Liver (tissue), 8 donors: ENCODE measurements at regions not wholly inside any gene's neighbourhood (a gene's known extent, or its start where the extent isn't known, plus 50 kb on each side); places are given as distances from the start of the nearest gene placed in this dataset.
A peak's percentile ranks its signal among the peaks of the same experiment; 100 is the strongest.

Experiments
- DNase-seq: peaks from one replicate; pipeline ENCODE4 v3.0.0-alpha.2; 2017; ENCODE audit warnings: low spot score
- H3K27ac ChIP-seq, 2 donors: one replicate each; pipeline ENCODE4 v1.7.0; 2013; ENCODE audit warnings: inconsistent platforms in 2 of 2, low read length in 2 of 2, control low read depth in 1 of 2, low read depth in 1 of 2, mild to moderate bottlenecking in 1 of 2
- H3K27me3 ChIP-seq, 4 donors: one replicate each; pipeline versions ENCODE4 v1.6.1 to v1.7.0; 2013; ENCODE audit warnings: low read length in 3 of 4, inconsistent platforms in 1 of 4, mild to moderate bottlenecking in 1 of 4, moderate library complexity in 1 of 4; ENCODE audit not compliant: control insufficient read depth in 4 of 4, insufficient read depth in 4 of 4
- H3K36me3 ChIP-seq, 4 donors: one replicate each; pipeline versions ENCODE4 v1.6.1 to v1.7.0; 2013; ENCODE audit warnings: low read length in 3 of 4, mild to moderate bottlenecking in 3 of 4, low read depth in 1 of 4, moderate library complexity in 1 of 4; ENCODE audit not compliant: control insufficient read depth in 4 of 4, insufficient read depth in 3 of 4
- H3K4me1 ChIP-seq, 4 donors: one replicate each; pipeline versions ENCODE4 v1.6.1 to v1.7.0; 2013; ENCODE audit warnings: low read length in 3 of 4, mild to moderate bottlenecking in 3 of 4, moderate library complexity in 1 of 4; ENCODE audit not compliant: control insufficient read depth in 4 of 4, insufficient read depth in 4 of 4
- H3K4me3 ChIP-seq, 3 donors: one replicate each; pipeline versions ENCODE4 v1.6.1 to v1.7.0; 2013; ENCODE audit warnings: low read length in 3 of 3, control low read depth in 1 of 3, low read depth in 1 of 3, mild to moderate bottlenecking in 1 of 3
- H3K9ac ChIP-seq, 2 donors: one replicate each; pipeline ENCODE4 v1.7.0; 2013; ENCODE audit warnings: low read length in 2 of 2, mild to moderate bottlenecking in 2 of 2, moderate library complexity in 2 of 2, control low read depth in 1 of 2, low read depth in 1 of 2
- H3K9me3 ChIP-seq, 4 donors: one replicate each; pipeline versions ENCODE4 v1.6.1 to v1.7.0; 2013; ENCODE audit warnings: low read length in 3 of 4; ENCODE audit not compliant: control insufficient read depth in 4 of 4
- EGR1 ChIP-seq, 2 donors: IDR thresholded peaks; 2 replicates each; pipeline ENCODE4 v1.6.1; 2016 to 2018; ENCODE audit warnings: antibody characterized with exemption in 2 of 2, low read depth in 2 of 2
- GABPA ChIP-seq, 2 donors: IDR thresholded peaks in 1 of 2; conservative IDR thresholded peaks in 1 of 2; 2 replicates each; pipeline ENCODE4 v1.6.1; 2016; ENCODE audit warnings: antibody characterized with exemption in 2 of 2, mild to moderate bottlenecking in 1 of 2, moderate library complexity in 1 of 2
- HNF4A ChIP-seq, 2 donors: conservative IDR thresholded peaks; 2 replicates each; pipeline ENCODE4 v1.6.1; 2016; ENCODE audit warnings: antibody characterized with exemption in 2 of 2, mild to moderate bottlenecking in 2 of 2
- HNF4G ChIP-seq: IDR thresholded peaks from 2 replicates; pipeline ENCODE4 v1.6.1; 2016; ENCODE audit warnings: antibody characterized with exemption
- JUND ChIP-seq, 2 donors: IDR thresholded peaks; 2 replicates each; pipeline ENCODE4 v1.6.1; 2016; ENCODE audit warnings: antibody characterized with exemption in 2 of 2
- NR2F2 ChIP-seq: IDR thresholded peaks from 2 replicates; pipeline ENCODE4 v1.6.1; 2016; ENCODE audit warnings: antibody characterized with exemption
- RAD21 ChIP-seq, 2 donors: IDR thresholded peaks; 2 replicates each; pipeline ENCODE4 v1.6.1; 2016; ENCODE audit warnings: antibody characterized with exemption in 2 of 2, mild to moderate bottlenecking in 2 of 2
- RXRA ChIP-seq, 2 donors: IDR thresholded peaks; 2 replicates each; pipeline ENCODE4 v1.6.1; 2017 to 2018; ENCODE audit warnings: antibody characterized with exemption in 2 of 2, mild to moderate bottlenecking in 1 of 2
- TAF1 ChIP-seq: conservative IDR thresholded peaks from 2 replicates; pipeline ENCODE4 v1.6.1; 2016; ENCODE audit warnings: antibody characterized with exemption, mild to moderate bottlenecking
- WGBS: extraction: QIAGEN DNeasy Blood & Tissue Kit; methylation state at CpG from one replicate; pipeline ENCODE4 v1.1.7; 2013; 5-methylcytosine and 5-hydroxymethylcytosine counted together
- TF ChIP-seq, protein P1 (sequence below): fragments of 150-350 bp; IDR thresholded peaks from 2 replicates; pipeline ENCODE4 v1.5.1; 2017; ENCODE audit warnings: improper control_type of control experiment, low read depth, low read length; ENCODE audit not compliant: missing input control
- TF ChIP-seq, protein P2 (sequence below): IDR thresholded peaks from 2 replicates; pipeline ENCODE4 v1.6.1; 2016; ENCODE audit warnings: antibody characterized with exemption
- TF ChIP-seq, protein P3 (sequence below): IDR thresholded peaks from 2 replicates; pipeline ENCODE4 v1.6.1; 2016; ENCODE audit warnings: antibody characterized with exemption, mild to moderate bottlenecking
- donor health status: healthy.
- donor health status: healthy.
- donor health status: healthy.
- donor health status: healthy.
- donor health status: healthy.

DNA sequence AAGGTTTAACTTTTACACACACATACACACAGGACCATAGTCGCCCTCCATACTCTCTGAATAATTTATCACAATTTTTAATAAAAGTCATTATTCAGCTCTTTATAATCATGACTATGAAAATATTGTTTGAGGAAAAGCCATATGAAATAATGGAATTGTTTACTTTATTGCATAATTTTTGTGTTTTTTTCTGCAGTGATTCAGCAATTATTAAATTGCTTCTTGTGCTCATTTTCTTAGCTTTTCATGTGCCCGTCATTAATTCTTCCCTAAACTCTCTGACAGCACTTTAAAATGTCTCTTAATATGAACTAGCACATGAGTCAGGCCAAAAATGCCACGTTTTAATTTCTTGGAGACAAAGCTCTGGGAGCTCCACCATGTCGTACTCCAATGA is 77.5 kb upstream of the ALX4 start:
- Histone ChIP-seq H3K9ac (no peak overlapping the region), H3K27me3 (no peaks in the 10 kb centered on the region), H3K4me1 (peaks cover 0 to 12% (median 8%) of the 10 kb centered on the region in 4 donors), H3K9me3 (peaks cover 0 to 6% (median 1%) of the 10 kb centered on the region in 4 donors), H3K27ac (no peak overlapping the region), H3K4me3 (no peak overlapping the region), H3K36me3 (no peaks in the 10 kb centered on the region)
- WGBS: 82% methylated on average over 4 of the region's 4 CpGs
- TF ChIP-seq NR2F2 (no peak), JUND (IDR thresholded peaks at IDR 0.05) (no peak), HNF4A (conservative IDR thresholded peaks at IDR 0.05) (no peak)
- DNase-seq: no peak

DNA sequence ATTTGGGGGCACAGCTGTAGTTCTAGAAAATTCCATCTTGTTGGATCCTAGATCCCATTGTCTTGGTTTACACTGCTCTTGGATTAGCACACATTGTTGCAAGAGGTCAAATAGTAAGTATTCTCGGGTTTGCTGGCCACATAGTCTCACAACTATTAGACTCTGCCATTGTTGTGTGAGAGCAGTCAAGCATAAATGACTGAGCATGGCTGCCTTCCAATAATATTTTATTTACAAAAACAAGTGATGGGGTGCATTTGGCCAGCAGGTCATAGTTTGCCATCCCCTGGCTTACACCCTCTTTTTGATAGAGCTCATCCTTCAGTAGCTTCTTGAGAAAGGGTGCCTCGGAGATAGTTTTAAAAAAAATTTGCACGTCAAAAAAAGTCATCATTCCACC is 77.9 kb upstream of the ALX4 start:
- H3K36me3 ChIP-seq: no peaks in the 10 kb centered on the region
- H3K9me3 ChIP-seq: peaks cover 0 to 6% (median 1%) of the 10 kb centered on the region in 4 donors
- no peaks in the 10 kb centered on the region for H3K27me3 ChIP-seq
- no peak for TF ChIP-seq EGR1 (IDR thresholded peaks at IDR 0.05; ENCODE audit: low read depth in 2 of 2)
- TF ChIP-seq HNF4A (conservative IDR thresholded peaks at IDR 0.05): no peak
- TF ChIP-seq, protein P1, sequence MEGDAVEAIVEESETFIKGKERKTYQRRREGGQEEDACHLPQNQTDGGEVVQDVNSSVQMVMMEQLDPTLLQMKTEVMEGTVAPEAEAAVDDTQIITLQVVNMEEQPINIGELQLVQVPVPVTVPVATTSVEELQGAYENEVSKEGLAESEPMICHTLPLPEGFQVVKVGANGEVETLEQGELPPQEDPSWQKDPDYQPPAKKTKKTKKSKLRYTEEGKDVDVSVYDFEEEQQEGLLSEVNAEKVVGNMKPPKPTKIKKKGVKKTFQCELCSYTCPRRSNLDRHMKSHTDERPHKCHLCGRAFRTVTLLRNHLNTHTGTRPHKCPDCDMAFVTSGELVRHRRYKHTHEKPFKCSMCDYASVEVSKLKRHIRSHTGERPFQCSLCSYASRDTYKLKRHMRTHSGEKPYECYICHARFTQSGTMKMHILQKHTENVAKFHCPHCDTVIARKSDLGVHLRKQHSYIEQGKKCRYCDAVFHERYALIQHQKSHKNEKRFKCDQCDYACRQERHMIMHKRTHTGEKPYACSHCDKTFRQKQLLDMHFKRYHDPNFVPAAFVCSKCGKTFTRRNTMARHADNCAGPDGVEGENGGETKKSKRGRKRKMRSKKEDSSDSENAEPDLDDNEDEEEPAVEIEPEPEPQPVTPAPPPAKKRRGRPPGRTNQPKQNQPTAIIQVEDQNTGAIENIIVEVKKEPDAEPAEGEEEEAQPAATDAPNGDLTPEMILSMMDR: no peak
- no peak for TF ChIP-seq GABPA (IDR thresholded peaks at IDR 0.05 in 1 of 2, conservative IDR thresholded peaks at IDR 0.05 in 1 of 2)
- no peak for TF ChIP-seq TAF1
- TF ChIP-seq, protein P2, sequence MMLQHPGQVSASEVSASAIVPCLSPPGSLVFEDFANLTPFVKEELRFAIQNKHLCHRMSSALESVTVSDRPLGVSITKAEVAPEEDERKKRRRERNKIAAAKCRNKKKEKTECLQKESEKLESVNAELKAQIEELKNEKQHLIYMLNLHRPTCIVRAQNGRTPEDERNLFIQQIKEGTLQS: no peak
- TF ChIP-seq, protein P3, sequence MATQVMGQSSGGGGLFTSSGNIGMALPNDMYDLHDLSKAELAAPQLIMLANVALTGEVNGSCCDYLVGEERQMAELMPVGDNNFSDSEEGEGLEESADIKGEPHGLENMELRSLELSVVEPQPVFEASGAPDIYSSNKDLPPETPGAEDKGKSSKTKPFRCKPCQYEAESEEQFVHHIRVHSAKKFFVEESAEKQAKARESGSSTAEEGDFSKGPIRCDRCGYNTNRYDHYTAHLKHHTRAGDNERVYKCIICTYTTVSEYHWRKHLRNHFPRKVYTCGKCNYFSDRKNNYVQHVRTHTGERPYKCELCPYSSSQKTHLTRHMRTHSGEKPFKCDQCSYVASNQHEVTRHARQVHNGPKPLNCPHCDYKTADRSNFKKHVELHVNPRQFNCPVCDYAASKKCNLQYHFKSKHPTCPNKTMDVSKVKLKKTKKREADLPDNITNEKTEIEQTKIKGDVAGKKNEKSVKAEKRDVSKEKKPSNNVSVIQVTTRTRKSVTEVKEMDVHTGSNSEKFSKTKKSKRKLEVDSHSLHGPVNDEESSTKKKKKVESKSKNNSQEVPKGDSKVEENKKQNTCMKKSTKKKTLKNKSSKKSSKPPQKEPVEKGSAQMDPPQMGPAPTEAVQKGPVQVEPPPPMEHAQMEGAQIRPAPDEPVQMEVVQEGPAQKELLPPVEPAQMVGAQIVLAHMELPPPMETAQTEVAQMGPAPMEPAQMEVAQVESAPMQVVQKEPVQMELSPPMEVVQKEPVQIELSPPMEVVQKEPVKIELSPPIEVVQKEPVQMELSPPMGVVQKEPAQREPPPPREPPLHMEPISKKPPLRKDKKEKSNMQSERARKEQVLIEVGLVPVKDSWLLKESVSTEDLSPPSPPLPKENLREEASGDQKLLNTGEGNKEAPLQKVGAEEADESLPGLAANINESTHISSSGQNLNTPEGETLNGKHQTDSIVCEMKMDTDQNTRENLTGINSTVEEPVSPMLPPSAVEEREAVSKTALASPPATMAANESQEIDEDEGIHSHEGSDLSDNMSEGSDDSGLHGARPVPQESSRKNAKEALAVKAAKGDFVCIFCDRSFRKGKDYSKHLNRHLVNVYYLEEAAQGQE: no peak
- H3K9ac ChIP-seq: no peak overlapping the region
- 83% methylated on average over 3 of the region's 3 CpGs for WGBS
- H3K4me1 ChIP-seq: peaks cover 0 to 12% (median 8%) of the 10 kb centered on the region in 4 donors
- DNase-seq: no peak
- no peak overlapping the region for H3K4me3 ChIP-seq
- H3K27ac ChIP-seq: no peak overlapping the region

DNA sequence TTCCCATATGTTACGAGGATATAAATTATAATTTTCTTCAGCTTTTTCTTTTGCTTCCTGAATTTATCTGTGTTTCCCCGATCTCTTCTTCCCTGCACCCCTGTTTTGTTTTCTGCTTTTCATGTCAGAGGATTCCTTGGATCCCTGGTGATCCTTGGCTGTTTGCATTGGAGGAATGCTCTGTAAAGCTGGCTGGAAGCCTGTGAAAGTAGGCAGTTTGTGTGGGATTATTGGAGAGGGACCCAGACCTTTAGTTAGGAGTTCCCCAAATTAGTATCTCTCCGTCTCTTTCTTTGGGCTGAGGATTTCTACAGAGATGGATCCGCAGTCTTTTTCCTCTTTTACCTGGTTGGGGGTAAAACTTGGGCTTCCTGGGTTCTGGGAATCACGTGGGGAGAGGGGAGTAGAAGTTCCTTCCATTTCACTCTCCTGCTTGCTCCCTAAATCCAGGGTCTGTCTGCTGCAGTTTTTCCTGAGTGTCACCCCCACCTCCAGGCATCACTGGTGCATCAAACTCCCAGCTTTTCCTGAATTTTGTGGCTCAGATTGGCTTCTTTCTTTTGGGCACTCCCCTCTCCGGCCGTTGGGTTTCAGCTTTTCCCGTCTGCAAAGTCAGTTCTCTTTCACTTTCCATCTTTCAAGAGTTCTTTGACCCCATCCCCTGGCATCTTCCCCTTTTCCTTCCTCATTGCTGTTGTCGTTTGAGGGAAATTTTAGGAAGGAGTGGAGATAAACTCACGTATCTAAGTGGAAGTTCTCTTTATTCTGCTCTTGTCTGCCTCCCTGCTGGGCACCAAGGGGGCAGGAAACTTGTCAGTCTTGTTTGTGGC is 79.1 kb upstream of the ALX4 start:
- Histone ChIP-seq H3K9me3 (peaks cover 0 to 6% (median 1%) of the 10 kb centered on the region in 4 donors), H3K36me3 (no peaks in the 10 kb centered on the region), H3K9ac (peak overlapping the region in 1 of 2 donors; percentile 12), H3K27ac (no peak overlapping the region), H3K4me1 (peaks cover 0 to 9% (median 7%) of the 10 kb centered on the region in 4 donors), H3K4me3 (peak overlapping the region; percentile 3 to 57 (median 49)), H3K27me3 (no peaks in the 10 kb centered on the region)
- no peak for DNase-seq
- 17% methylated on average over 10 of the region's 10 CpGs for WGBS
- TF ChIP-seq HNF4G: no peak
- TF ChIP-seq RXRA (IDR thresholded peaks at IDR 0.05): peak; percentile 25 to 55
- peak in 1 of 2 donors; percentile 31 for TF ChIP-seq RAD21 (IDR thresholded peaks at IDR 0.05)
